H1 (cell line): ENCODE measurements at regions not wholly inside any gene's neighbourhood (a gene's known extent, or its start where the extent isn't known, plus 50 kb on each side); places are given as distances from the start of the nearest gene placed in this dataset.

ENCODE experiments used
- CTCF ChIA-PET: fragments of 300-600 bp; sonication (Branson Sonifier 250); formaldehyde crosslinking; loops from one replicate; lab custom pipeline; 2021; ENCODE audit not compliant: partially characterized antibody; lab: Charles Lee
- POLR2A ChIA-PET: fragments of 300-600 bp; sonication (Branson Sonifier 250); formaldehyde crosslinking; loops from one replicate; lab custom pipeline; 2021; ENCODE audit warnings: inconsistent platforms; ENCODE audit not compliant: partially characterized antibody; lab: Charles Lee
- DNase-seq, 2 experiments: peaks; one replicate each; pipeline versions ENCODE4 v3.0.0 to v3.0.0-alpha.2; 2010 to 2022; ENCODE audit warnings: low spot score in 2 of 2, low read depth in 1 of 2, mixed read lengths in 1 of 2
- FAIRE-seq: peaks from 2 replicates; lab custom pipeline; 2011; peaks lifted over from hg19 to GRCh38; lab: Jason Lieb, UNC
- H2AFZ ChIP-seq: 2 replicates; pipeline ENCODE4 v1.8.1; 2012; ENCODE audit warnings: low read length, inconsistent platforms
- H2AK5ac ChIP-seq: 2 replicates; pipeline ENCODE4 v1.6.1; 2013; ENCODE audit warnings: low read depth, low read length
- H2BK120ac ChIP-seq: replicated peaks from 2 replicates; pipeline ENCODE3; 2013; ENCODE audit warnings: low read depth, low read length, inconsistent platforms
- H2BK12ac ChIP-seq: 2 replicates; pipeline ENCODE4 v1.6.1; 2013; ENCODE audit warnings: low read depth, low read length
- H2BK15ac ChIP-seq: 2 replicates; pipeline ENCODE4 v1.6.1; 2013; ENCODE audit warnings: low read length
- H2BK20ac ChIP-seq: 2 replicates; pipeline ENCODE4 v1.6.1; 2013; ENCODE audit warnings: low read length
- H2BK5ac ChIP-seq: 2 replicates; pipeline ENCODE4 v1.6.1; 2013; ENCODE audit warnings: low read depth, low read length
- H3K14ac ChIP-seq: 2 replicates; pipeline ENCODE4 v1.6.1; 2013; ENCODE audit warnings: inconsistent platforms; ENCODE audit not compliant: insufficient read length
- H3K18ac ChIP-seq: 2 replicates; pipeline ENCODE4 v1.6.1; 2013; ENCODE audit warnings: low read length; ENCODE audit errors: extremely low read depth
- H3K23ac ChIP-seq: 2 replicates; pipeline ENCODE4 v1.6.1; 2013; ENCODE audit warnings: inconsistent platforms; ENCODE audit not compliant: insufficient read length
- H3K23me2 ChIP-seq: 2 replicates; pipeline ENCODE4 v1.6.1; 2013; ENCODE audit warnings: low read depth, low read length
- H3K27ac ChIP-seq: 2 replicates; pipeline ENCODE4 v1.6.1; 2011; ENCODE audit warnings: low read depth, low read length, inconsistent platforms
- H3K27me3 ChIP-seq, 4 experiments: replicated peaks in 1 of 4; 1 replicate in 1 of 4; 2 replicates in 3 of 4; pipeline versions ENCODE4 v1.6.1 to v1.8.1; 2011 to 2013; ENCODE audit warnings: low read length in 3 of 4, mild to moderate bottlenecking in 3 of 4, inconsistent platforms in 2 of 4, mixed read lengths in 2 of 4, moderate library complexity in 1 of 4; ENCODE audit not compliant: control insufficient read depth in 3 of 4, insufficient read depth in 3 of 4; ENCODE audit errors: extremely low read depth in 1 of 4
- H3K36me3 ChIP-seq, 4 experiments: 2 replicates each; pipeline versions ENCODE4 v1.6.1 to v1.8.1; 2011 to 2013; ENCODE audit warnings: mild to moderate bottlenecking in 4 of 4, low read length in 3 of 4, moderate library complexity in 2 of 4, control low read depth in 1 of 4, inconsistent platforms in 1 of 4; ENCODE audit not compliant: insufficient read depth in 4 of 4, control insufficient read depth in 2 of 4
- H3K4ac ChIP-seq: replicated peaks from 2 replicates; pipeline ENCODE3; 2013; ENCODE audit warnings: low read length, low read depth, mixed read lengths, inconsistent platforms; ENCODE audit not compliant: insufficient read length
- H3K4me1 ChIP-seq, 4 experiments: replicated peaks in 1 of 4; 1 replicate in 1 of 4; 2 replicates in 3 of 4; pipeline versions ENCODE4 v1.6.1 to v1.8.1; 2011 to 2013; ENCODE audit warnings: low read length in 3 of 4, inconsistent platforms in 2 of 4, mixed read lengths in 1 of 4; ENCODE audit not compliant: insufficient read depth in 4 of 4, control insufficient read depth in 3 of 4
- H3K4me2 ChIP-seq, 2 experiments: 2 replicates each; pipeline versions ENCODE4 v1.6.1 to v1.8.1; 2011 to 2013; ENCODE audit warnings: low read depth in 2 of 2, low read length in 2 of 2, control low read depth in 1 of 2, inconsistent platforms in 1 of 2, mild to moderate bottlenecking in 1 of 2; ENCODE audit not compliant: insufficient read depth in 1 of 2
- H3K4me3 ChIP-seq, 4 experiments: fragments of 200-600, 300-600 bp in 1 of 4; sonication (generic), shearing (Covaris generic), sonication (Bioruptor Twin) in 1 of 4; 2 replicates each; pipeline versions ENCODE4 v1.5.1 to v1.8.1; 2011 to 2016; ENCODE audit warnings: low read length in 4 of 4, low read depth in 3 of 4, control low read depth in 2 of 4, inconsistent platforms in 2 of 4, mild to moderate bottlenecking in 2 of 4, mixed read lengths in 1 of 4, moderate library complexity in 1 of 4; ENCODE audit not compliant: insufficient read depth in 2 of 4; ENCODE audit errors: extremely low read depth in 1 of 4
- H3K56ac ChIP-seq: replicated peaks from 2 replicates; pipeline ENCODE3; 2013; ENCODE audit warnings: low read depth, mild to moderate bottlenecking, mixed read lengths, low read length, inconsistent platforms; ENCODE audit not compliant: insufficient read length
- H3K79me1 ChIP-seq: 2 replicates; pipeline ENCODE4 v1.6.1; 2013; ENCODE audit warnings: low read depth, low read length, control low read depth
- H3K79me2 ChIP-seq, 2 experiments: 2 replicates each; pipeline versions ENCODE4 v1.6.1 to v1.8.1; 2012 to 2013; ENCODE audit warnings: low read length in 2 of 2, mild to moderate bottlenecking in 2 of 2, inconsistent platforms in 1 of 2; ENCODE audit not compliant: insufficient read depth in 2 of 2, control insufficient read depth in 1 of 2
- H3K9ac ChIP-seq, 4 experiments: replicated peaks in 1 of 4; 1 replicate in 1 of 4; 2 replicates in 3 of 4; pipeline versions ENCODE4 v1.6.1 to v1.8.1; 2011 to 2013; ENCODE audit warnings: low read depth in 3 of 4, low read length in 3 of 4, control low read depth in 2 of 4, mild to moderate bottlenecking in 2 of 4, moderate library complexity in 2 of 4, inconsistent platforms in 1 of 4; ENCODE audit errors: extremely low read depth in 1 of 4
- H3K9me3 ChIP-seq, 2 experiments: 2 replicates each; pipeline versions ENCODE4 v1.6.1 to v1.8.1; 2012 to 2013; ENCODE audit warnings: mild to moderate bottlenecking in 2 of 2, moderate library complexity in 2 of 2, control low read depth in 1 of 2, inconsistent platforms in 1 of 2, low read depth in 1 of 2, low read length in 1 of 2, mixed read lengths in 1 of 2; ENCODE audit not compliant: insufficient read depth in 2 of 2
- H4K20me1 ChIP-seq, 2 experiments: replicated peaks in 1 of 2; 2 replicates each; pipeline versions ENCODE3 to v1.8.1; 2011 to 2013; ENCODE audit warnings: inconsistent platforms in 2 of 2, low read length in 2 of 2, mild to moderate bottlenecking in 1 of 2; ENCODE audit not compliant: insufficient read depth in 2 of 2, control insufficient read depth in 1 of 2
- H4K5ac ChIP-seq: 2 replicates; pipeline ENCODE4 v1.6.1; 2013; ENCODE audit warnings: low read length, low read depth, mixed read lengths, inconsistent platforms; ENCODE audit not compliant: insufficient read length
- H4K8ac ChIP-seq: 2 replicates; pipeline ENCODE4 v1.8.0; 2013; ENCODE audit warnings: mild to moderate bottlenecking, moderate library complexity, low read length, inconsistent platforms; ENCODE audit not compliant: insufficient read depth; ENCODE audit errors: extremely low read depth
- H4K91ac ChIP-seq: replicated peaks from 2 replicates; pipeline ENCODE3; 2013; ENCODE audit warnings: low read length, mixed read lengths, inconsistent platforms; ENCODE audit not compliant: insufficient read length
- BACH1 ChIP-seq: IDR thresholded peaks from 2 replicates; pipeline ENCODE4 v1.6.1; 2012; ENCODE audit warnings: low read length, improper control_type of control experiment
- CBX5 ChIP-seq: fragments of 300-800, 300-1000 bp; sonication (generic); IDR thresholded peaks from 2 replicates; pipeline ENCODE4 v1.7.1; 2016; ENCODE audit warnings: antibody characterized with exemption, low read length, low read depth
- CBX8 ChIP-seq: fragments of 300-800, 300-1000 bp; sonication (generic); IDR thresholded peaks from 2 replicates; pipeline ENCODE4 v1.7.1; 2016; ENCODE audit warnings: low read depth, low read length, borderline replicate concordance
- CEBPB ChIP-seq: IDR thresholded peaks from 2 replicates; pipeline ENCODE4 v1.6.1; 2012; ENCODE audit warnings: low read depth, low read length
- CREB1 ChIP-seq: IDR thresholded peaks from 2 replicates; pipeline ENCODE4 v1.6.1; 2012; ENCODE audit warnings: inconsistent platforms
- EZH2 ChIP-seq: fragments of 200-600 bp; sonication (generic); IDR thresholded peaks from 2 replicates; pipeline ENCODE4 v1.7.1; 2012; ENCODE audit warnings: low read depth, mild to moderate bottlenecking, moderate library complexity, low read length, inconsistent platforms; ENCODE audit not compliant: severe bottlenecking
- HDAC2 ChIP-seq, 2 experiments: fragments of 300-600 bp in 1 of 2; sonication (generic) in 1 of 2; IDR thresholded peaks; 2 replicates each; pipeline ENCODE4 v1.6.1; 2011 to 2012; ENCODE audit warnings: low read depth in 2 of 2, low read length in 2 of 2, mild to moderate bottlenecking in 2 of 2, moderate library complexity in 2 of 2, borderline replicate concordance in 1 of 2, inconsistent platforms in 1 of 2
- MAFK ChIP-seq: IDR thresholded peaks from 2 replicates; pipeline ENCODE4 v1.6.1; 2012; ENCODE audit warnings: low read depth, mild to moderate bottlenecking, improper control_type of control experiment, low read length
- NANOG ChIP-seq: IDR thresholded peaks from 2 replicates; pipeline ENCODE4 v1.6.1; 2011; ENCODE audit warnings: low read length, low read depth, mild to moderate bottlenecking, inconsistent platforms; ENCODE audit not compliant: insufficient read depth, poor library complexity, severe bottlenecking
- NRF1 ChIP-seq: IDR thresholded peaks from 2 replicates; pipeline ENCODE4 v1.6.1; 2011; ENCODE audit warnings: mild to moderate bottlenecking, low read depth, low read length, improper control_type of control experiment
- POU5F1 ChIP-seq: IDR thresholded peaks from 2 replicates; pipeline ENCODE4 v1.6.1; 2011; ENCODE audit warnings: low read depth, mild to moderate bottlenecking, low read length, moderate library complexity
- RFX5 ChIP-seq: IDR thresholded peaks from 2 replicates; pipeline ENCODE4 v1.6.1; 2011; ENCODE audit warnings: low read depth, low read length, improper control_type of control experiment, borderline replicate concordance
- SIRT6 ChIP-seq: IDR thresholded peaks from one replicate; pipeline ENCODE4 v1.7.1; 2012; ENCODE audit warnings: low read length, inconsistent platforms
- SIX5 ChIP-seq: IDR thresholded peaks from 2 replicates; pipeline ENCODE4 v1.6.1; 2011; ENCODE audit warnings: mild to moderate bottlenecking, low read depth, low read length
- TEAD4 ChIP-seq: IDR thresholded peaks from 2 replicates; pipeline ENCODE4 v1.6.1; 2012; ENCODE audit warnings: low read depth, low read length, inconsistent platforms, mixed read lengths
- WGBS, 2 experiments: shearing (Covaris generic) in 1 of 2; methylation state at CpG; one replicate each; pipeline versions ENCODE4 v1.1.6 to v1.1.7; 2013 to 2015; ENCODE audit warnings: low lambda C conversion rate in 2 of 2, mixed read lengths in 2 of 2, inconsistent platforms in 1 of 2, low coverage in 1 of 2, missing lambda C conversion rate in 1 of 2; ENCODE audit not compliant: insufficient replicate concordance in 2 of 2, insufficient coverage in 1 of 2, insufficient read length in 1 of 2; ENCODE audit errors: extremely low coverage in 1 of 2, missing lambda C conversion rate in 1 of 2; 5-methylcytosine and 5-hydroxymethylcytosine counted together
- TF ChIP-seq, protein P1 (sequence below): IDR thresholded peaks from 2 replicates; pipeline ENCODE4 v1.6.1; 2011; ENCODE audit warnings: low read depth, mild to moderate bottlenecking, low read length; ENCODE audit not compliant: insufficient read depth

DNA sequence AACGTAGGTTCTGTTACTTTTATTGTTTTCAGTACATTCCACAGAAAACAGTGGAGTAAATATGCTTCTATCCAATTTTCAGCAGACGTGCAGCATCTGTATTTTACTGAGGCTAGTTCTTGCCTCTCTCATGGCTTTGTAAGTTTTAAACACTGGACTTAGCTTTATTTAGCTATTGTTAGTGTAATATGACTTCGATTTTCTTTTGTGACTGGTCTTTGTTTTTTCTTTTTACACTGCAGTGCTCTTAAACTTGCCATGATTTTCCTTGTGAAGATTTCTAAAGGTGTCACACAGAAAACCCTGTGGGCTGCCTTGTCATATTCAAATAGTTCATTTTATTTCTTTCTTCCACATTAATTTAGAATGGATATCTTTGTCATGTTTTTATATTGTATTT is 1234.9 kb upstream of the CITED2 start:
- Histone ChIP-seq H3K23me2 (no peaks in the 10 kb centered on the region), H3K23ac (no peak overlapping the region), H2BK5ac (no peak overlapping the region), H3K27me3 (no peaks in the 10 kb centered on the region), H2BK120ac (no peak overlapping the region), H4K91ac (no peak overlapping the region), H3K14ac (no peak overlapping the region), H3K9me3 (no peaks in the 10 kb centered on the region), H3K79me1 (no peaks in the 10 kb centered on the region), H2BK20ac (no peak overlapping the region), H3K56ac (no peak overlapping the region), H3K4me3 (no peak overlapping the region), H3K36me3 (no peaks in the 10 kb centered on the region), H3K79me2 (no peaks in the 10 kb centered on the region), H4K20me1 (no peaks in the 10 kb centered on the region), H3K4me1 (no peaks in the 10 kb centered on the region), H2BK12ac (no peak overlapping the region), H2AFZ (no peak overlapping the region; the same call in 1 of the 2 replicates), H2BK15ac (no peak overlapping the region), H4K5ac (no peak overlapping the region), H3K9ac (no peak overlapping the region), H3K27ac (no peak overlapping the region), H2AK5ac (no peak overlapping the region), H3K18ac (no peak overlapping the region), H4K8ac (no peak overlapping the region), H3K4ac (no peak overlapping the region), H3K4me2 (no peak overlapping the region)
- ChIA-PET CTCF (no interaction called here), POLR2A (no interaction called here)
- FAIRE-seq (no peak), DNase-seq (no peak)
- WGBS, 2 experiments, result 83% methylated on average over 3 of the region's 3 CpGs; no CpG with 5 or more reads in 1 of the 2 experiments
- TF ChIP-seq SIX5 (no peak), BACH1 (no peak), CBX5 (no peak), RFX5 (no peak), EZH2 (no peak), HDAC2 (IDR thresholded peaks at IDR 0.05; ENCODE audit: borderline replicate concordance in 1 of 2, low read depth in 2 of 2, low read length in 2 of 2) (no peak), TEAD4 (no peak), NRF1 (no peak), POU5F1 (no peak), CREB1 (no peak), SIRT6 (no peak), CBX8 (no peak), NANOG (no peak), MAFK (no peak), CEBPB (no peak)
- TF ChIP-seq, protein P1, sequence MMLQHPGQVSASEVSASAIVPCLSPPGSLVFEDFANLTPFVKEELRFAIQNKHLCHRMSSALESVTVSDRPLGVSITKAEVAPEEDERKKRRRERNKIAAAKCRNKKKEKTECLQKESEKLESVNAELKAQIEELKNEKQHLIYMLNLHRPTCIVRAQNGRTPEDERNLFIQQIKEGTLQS, result no peak
